Colonic mucosa (tissue), 4 donors: ENCODE measurements at regions not wholly inside any gene's neighbourhood (a gene's known extent, or its start where the extent isn't known, plus 50 kb on each side); places are given as distances from the start of the nearest gene placed in this dataset.

Experiments used
- DNase-seq: peaks from one replicate; pipeline ENCODE4 v3.0.0-alpha.2; 2020
- H3K27ac ChIP-seq: fragments of 200-600 bp; one replicate; pipeline ENCODE4 v1.8.0; 2021
- H3K27me3 ChIP-seq: fragments of 200-600 bp; one replicate; pipeline ENCODE4 v1.8.0; 2021
- H3K36me3 ChIP-seq: fragments of 200-600 bp; one replicate; pipeline ENCODE4 v1.8.0; 2021
- H3K4me1 ChIP-seq: fragments of 200-600 bp; one replicate; pipeline ENCODE4 v1.8.0; 2021; ENCODE audit warnings: mild to moderate bottlenecking
- H3K4me3 ChIP-seq: fragments of 200-600 bp; one replicate; pipeline ENCODE4 v1.8.0; 2021
- H3K9ac ChIP-seq, 2 donors: one replicate each; pipeline ENCODE4 v1.7.0; 2013; ENCODE audit warnings: control low read depth in 2 of 2, low read depth in 2 of 2, low read length in 2 of 2
- H3K9me3 ChIP-seq: fragments of 200-600 bp; one replicate; pipeline ENCODE4 v1.8.0; 2021
- intact Hi-C: fragments of 100-400 bp; cut with DNase I; formaldehyde crosslinking; loops from one replicate; pipeline ENCODE4 v1.14.1; 2022
- TF ChIP-seq, protein P1 (sequence below): fragments of 200-600 bp; IDR thresholded peaks from one replicate; pipeline ENCODE4 v1.8.0; 2022; ENCODE audit warnings: antibody characterized with exemption, mild to moderate bottlenecking
- donor health status: healthy.
- donor health status: DM: no; HTN: no; CAD: no.
- donor health status: DM: no; HTN: no; CAD: no.

DNA sequence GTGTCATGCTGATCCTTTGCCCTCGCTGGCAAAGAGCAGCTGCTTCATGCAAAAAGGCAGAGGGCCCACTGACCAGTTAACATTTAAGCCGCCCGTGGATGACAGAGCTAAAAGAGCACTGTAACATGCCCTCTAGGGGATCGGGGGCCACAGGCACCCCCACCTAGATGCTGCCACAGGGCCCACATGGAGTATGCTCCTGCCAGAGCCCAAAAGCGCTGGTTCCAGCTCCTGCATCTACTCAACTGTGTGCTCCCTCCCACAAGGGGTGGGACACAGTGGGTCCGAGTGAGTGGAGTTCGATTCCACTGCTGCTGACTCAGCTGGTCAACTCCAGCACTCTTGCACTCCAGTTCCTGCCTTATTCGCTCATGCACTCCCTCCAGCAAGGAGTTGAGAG lies 199.8 kb upstream of the CNTNAP2 start:
- TF ChIP-seq, protein P1, sequence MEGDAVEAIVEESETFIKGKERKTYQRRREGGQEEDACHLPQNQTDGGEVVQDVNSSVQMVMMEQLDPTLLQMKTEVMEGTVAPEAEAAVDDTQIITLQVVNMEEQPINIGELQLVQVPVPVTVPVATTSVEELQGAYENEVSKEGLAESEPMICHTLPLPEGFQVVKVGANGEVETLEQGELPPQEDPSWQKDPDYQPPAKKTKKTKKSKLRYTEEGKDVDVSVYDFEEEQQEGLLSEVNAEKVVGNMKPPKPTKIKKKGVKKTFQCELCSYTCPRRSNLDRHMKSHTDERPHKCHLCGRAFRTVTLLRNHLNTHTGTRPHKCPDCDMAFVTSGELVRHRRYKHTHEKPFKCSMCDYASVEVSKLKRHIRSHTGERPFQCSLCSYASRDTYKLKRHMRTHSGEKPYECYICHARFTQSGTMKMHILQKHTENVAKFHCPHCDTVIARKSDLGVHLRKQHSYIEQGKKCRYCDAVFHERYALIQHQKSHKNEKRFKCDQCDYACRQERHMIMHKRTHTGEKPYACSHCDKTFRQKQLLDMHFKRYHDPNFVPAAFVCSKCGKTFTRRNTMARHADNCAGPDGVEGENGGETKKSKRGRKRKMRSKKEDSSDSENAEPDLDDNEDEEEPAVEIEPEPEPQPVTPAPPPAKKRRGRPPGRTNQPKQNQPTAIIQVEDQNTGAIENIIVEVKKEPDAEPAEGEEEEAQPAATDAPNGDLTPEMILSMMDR = no peak

DNA sequence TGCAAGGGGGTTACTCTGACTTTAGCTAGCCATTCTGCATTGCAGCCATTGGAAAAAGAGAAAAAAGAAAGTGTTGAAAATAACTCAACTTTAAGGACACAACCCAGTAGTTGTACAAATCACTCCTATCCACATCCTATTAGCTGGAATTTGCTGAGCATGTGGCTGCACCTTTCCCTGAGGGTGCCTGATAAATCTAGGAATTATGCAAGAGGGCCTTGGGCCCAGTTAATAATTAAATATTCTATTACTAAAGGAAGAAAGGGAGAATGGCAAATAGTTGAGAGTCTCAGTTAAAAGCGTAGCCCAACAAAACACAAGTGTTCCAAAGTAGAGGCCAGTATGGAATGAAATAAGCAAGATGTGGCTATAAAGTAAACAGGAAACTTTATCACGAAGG lies 200.9 kb upstream of the CNTNAP2 start:
- Histone ChIP-seq H3K27me3 (no peaks in the 10 kb centered on the region), H3K9me3 (no peaks in the 10 kb centered on the region), H3K4me1 (no peaks in the 10 kb centered on the region), H3K36me3 (no peaks in the 10 kb centered on the region), H3K9ac (no peak overlapping the region), H3K4me3 (no peak overlapping the region), H3K27ac (no peak overlapping the region)
- TF ChIP-seq, protein P1 = no peak
- intact Hi-C loops = no loop called here
- no peak for DNase-seq

More for the DNA sequence above, 199.8 kb upstream of the CNTNAP2 start:
- Histone ChIP-seq H3K27me3 (no peaks in the 10 kb centered on the region), H3K9me3 (no peaks in the 10 kb centered on the region), H3K27ac (no peak overlapping the region), H3K4me3 (no peak overlapping the region), H3K9ac (no peak overlapping the region), H3K4me1 (no peaks in the 10 kb centered on the region), H3K36me3 (no peaks in the 10 kb centered on the region)
- no peak for DNase-seq
- intact Hi-C loops = no loop called here

DNA sequence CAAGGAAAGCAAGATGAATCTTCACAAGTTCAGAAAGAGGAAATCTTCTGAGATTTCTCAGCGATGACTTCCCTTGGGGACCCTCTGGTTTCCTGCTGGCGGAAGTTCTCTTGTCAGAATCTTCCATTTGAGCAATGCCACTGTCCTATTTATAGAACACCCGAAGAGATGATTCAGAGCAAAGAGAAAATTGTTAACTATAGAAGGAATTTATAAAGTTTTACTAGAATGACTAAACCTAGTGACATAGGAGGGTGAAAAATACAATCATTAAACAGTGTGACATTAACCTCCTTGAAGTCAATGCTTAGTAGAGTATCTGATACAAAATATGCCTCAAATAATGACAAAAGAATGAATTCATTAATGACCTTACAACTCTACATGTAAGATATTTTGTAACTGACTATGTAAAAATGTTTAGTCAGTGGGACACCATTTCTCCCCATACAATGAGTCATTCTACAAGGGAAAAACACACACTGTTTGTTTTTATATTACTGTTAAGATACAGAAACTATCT lies 206.5 kb upstream of the CNTNAP2 start:
- TF ChIP-seq, protein P1 = no peak
- intact Hi-C loops = no loop called here
- Histone ChIP-seq H3K27ac (no peak overlapping the region), H3K27me3 (no peaks in the 10 kb centered on the region), H3K9ac (no peak overlapping the region), H3K9me3 (no peaks in the 10 kb centered on the region), H3K36me3 (no peaks in the 10 kb centered on the region), H3K4me1 (no peaks in the 10 kb centered on the region), H3K4me3 (no peak overlapping the region)
- no peak for DNase-seq

DNA sequence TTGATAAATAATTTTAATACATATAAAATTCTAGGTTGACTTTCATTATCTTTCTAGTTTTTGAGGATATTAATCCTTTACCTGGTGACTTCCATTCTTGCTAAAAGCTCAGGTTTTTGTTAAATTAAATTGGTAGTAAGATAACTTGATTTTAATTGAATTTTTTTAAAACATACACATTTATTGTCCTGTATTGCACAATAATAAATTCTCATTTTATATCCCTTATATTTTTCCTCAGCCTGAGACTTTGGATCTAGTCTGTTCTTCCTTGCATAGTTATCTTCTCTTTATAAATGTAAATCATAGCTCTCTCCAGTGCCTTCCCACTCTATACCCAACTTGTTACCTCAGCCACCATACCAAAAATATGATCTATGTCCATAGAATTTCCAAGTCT lies 212.9 kb upstream of the CNTNAP2 start:
- Histone ChIP-seq H3K9ac (no peak overlapping the region), H3K27me3 (no peaks in the 10 kb centered on the region), H3K4me1 (no peaks in the 10 kb centered on the region), H3K36me3 (no peaks in the 10 kb centered on the region), H3K27ac (no peak overlapping the region), H3K9me3 (no peaks in the 10 kb centered on the region), H3K4me3 (no peak overlapping the region)
- TF ChIP-seq, protein P1 = no peak
- intact Hi-C loops = no loop called here
- DNase-seq = no peak

DNA sequence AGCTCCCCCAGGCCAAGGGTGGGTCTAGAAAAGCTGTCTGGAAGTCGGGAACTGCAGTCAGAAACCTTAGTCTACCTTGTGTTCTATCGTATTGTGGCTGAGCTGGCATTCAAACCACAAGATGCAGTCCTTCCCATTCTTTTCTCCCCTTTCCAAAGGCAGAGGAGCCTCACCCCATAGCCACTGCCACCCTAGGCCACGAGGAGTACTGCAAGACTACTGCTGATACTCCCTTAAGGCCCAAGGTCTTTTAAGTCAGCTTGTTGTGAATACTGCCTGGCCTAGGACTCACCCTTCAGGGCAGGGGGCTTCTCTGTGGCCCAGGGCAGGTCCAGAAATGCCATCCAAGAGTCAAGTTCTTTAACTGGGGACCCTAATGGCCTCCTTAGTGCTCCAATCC lies 214.5 kb upstream of the CNTNAP2 start:
- Histone ChIP-seq H3K4me3 (no peak overlapping the region), H3K27me3 (no peaks in the 10 kb centered on the region), H3K27ac (no peak overlapping the region), H3K36me3 (no peaks in the 10 kb centered on the region), H3K9me3 (no peaks in the 10 kb centered on the region), H3K9ac (no peak overlapping the region), H3K4me1 (no peaks in the 10 kb centered on the region)
- DNase-seq = no peak
- TF ChIP-seq, protein P1 = no peak
- intact Hi-C loops = no loop called here
